Fibroblast of the aortic adventitia (primary cell): ENCODE measurements at regions not wholly inside any gene's neighbourhood (a gene's known extent, or its start where the extent isn't known, plus 50 kb on each side); places are given as distances from the start of the nearest gene placed in this dataset.

Experiments used
- DNase-seq: peaks from one replicate; pipeline ENCODE4 v3.0.0-alpha.2; 2010; ENCODE audit warnings: low read depth
- H3K4me3 ChIP-seq: 2 replicates; pipeline ENCODE4 v1.5.1; 2011; ENCODE audit warnings: low read depth, mild to moderate bottlenecking, control low read depth, low read length, moderate library complexity
- CTCF ChIP-seq: IDR thresholded peaks from 2 replicates; pipeline ENCODE4 v1.5.1; 2011; ENCODE audit warnings: mild to moderate bottlenecking, low read length, control low read depth, inconsistent platforms; ENCODE audit not compliant: insufficient read depth

GRCh38 chr22:42324990-42325710 is 54.7 kb upstream of the TCF20 start:
- no peak for TF ChIP-seq CTCF
- DNase-seq, result no peak
- no peak overlapping the region for H3K4me3 ChIP-seq

- no peak for TF ChIP-seq CTCF
- no peak for DNase-seq
- H3K4me3 ChIP-seq, result no peak overlapping the region
Measured at GRCh38 chr22:42324566-42324965, 54.1 kb upstream of the TCF20 start.

- no peak for DNase-seq
- H3K4me3 ChIP-seq, result no peak overlapping the region
- TF ChIP-seq CTCF, result no peak
Measured at GRCh38 chr22:42323971-42324370, 53.5 kb upstream of the TCF20 start.

GRCh38 chr22:42322562-42322926 is 52.1 kb upstream of the TCF20 start:
- no peak for TF ChIP-seq CTCF
- H3K4me3 ChIP-seq, result no peak overlapping the region
- no peak for DNase-seq

- no peak for DNase-seq
- no peak for TF ChIP-seq CTCF
- no peak overlapping the region for H3K4me3 ChIP-seq
Measured at GRCh38 chr22:42321908-42322561, 51.6 kb upstream of the TCF20 start.

GRCh38 chr22:42320443-42321416 is 50.3 kb upstream of the TCF20 start:
- no peak for DNase-seq
- TF ChIP-seq CTCF, result no peak
- no peak overlapping the region for H3K4me3 ChIP-seq
